GM12865 (cell line): ENCODE measurements at regions not wholly inside any gene's neighbourhood (a gene's known extent, or its start where the extent isn't known, plus 50 kb on each side); places are given as distances from the start of the nearest gene placed in this dataset.

Experiments used
- DNase-seq: peaks from one replicate; pipeline ENCODE4 v3.0.0; 2010; ENCODE audit warnings: low read depth
- H3K4me3 ChIP-seq: 2 replicates; pipeline ENCODE4 v1.5.1; 2011; ENCODE audit warnings: mild to moderate bottlenecking, low read depth, low read length, control low read depth
- TF ChIP-seq, protein P1 (sequence below): IDR thresholded peaks from 2 replicates; pipeline ENCODE4 v1.5.1; 2011; ENCODE audit warnings: low read length, control low read depth, low read depth, inconsistent platforms; ENCODE audit not compliant: insufficient read depth; ENCODE audit errors: missing control alignments

DNA sequence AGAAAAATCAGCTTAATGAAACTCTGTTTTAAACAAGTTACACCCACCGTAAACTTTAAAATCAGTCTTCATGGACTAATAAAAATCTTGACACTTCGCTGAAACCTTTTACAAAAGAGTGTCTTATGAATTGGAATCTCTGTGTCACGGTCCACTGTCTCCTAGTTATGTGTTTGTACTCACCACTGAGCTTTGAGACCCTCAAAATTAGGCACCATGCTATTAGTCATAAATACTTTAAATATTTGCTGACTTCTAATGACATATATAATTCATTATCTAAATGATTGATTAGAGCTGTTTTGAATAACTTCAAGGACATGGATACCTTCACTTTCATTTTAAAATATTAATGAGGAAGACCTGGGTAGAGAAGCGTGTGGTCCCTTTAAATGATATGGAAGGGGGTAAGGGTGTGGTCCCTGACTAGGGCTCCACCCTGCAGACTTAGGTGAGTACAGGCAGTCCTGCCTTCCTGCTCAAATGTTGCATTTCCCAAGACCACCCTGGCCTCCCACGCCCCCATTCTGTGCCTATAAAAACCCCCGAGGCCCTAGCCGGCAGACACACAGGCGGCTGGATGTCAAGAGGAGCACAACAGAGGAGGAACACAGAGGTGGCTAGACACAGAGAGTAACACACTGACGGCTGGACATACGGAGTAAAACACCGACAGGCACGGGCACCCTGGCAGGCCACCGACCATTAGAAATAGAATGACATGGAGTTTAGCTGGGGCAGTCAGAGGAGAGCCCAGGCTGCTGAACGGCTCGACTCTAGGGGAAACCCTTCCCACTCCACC is 179.0 kb upstream of the CDH9 start:
- TF ChIP-seq, protein P1, sequence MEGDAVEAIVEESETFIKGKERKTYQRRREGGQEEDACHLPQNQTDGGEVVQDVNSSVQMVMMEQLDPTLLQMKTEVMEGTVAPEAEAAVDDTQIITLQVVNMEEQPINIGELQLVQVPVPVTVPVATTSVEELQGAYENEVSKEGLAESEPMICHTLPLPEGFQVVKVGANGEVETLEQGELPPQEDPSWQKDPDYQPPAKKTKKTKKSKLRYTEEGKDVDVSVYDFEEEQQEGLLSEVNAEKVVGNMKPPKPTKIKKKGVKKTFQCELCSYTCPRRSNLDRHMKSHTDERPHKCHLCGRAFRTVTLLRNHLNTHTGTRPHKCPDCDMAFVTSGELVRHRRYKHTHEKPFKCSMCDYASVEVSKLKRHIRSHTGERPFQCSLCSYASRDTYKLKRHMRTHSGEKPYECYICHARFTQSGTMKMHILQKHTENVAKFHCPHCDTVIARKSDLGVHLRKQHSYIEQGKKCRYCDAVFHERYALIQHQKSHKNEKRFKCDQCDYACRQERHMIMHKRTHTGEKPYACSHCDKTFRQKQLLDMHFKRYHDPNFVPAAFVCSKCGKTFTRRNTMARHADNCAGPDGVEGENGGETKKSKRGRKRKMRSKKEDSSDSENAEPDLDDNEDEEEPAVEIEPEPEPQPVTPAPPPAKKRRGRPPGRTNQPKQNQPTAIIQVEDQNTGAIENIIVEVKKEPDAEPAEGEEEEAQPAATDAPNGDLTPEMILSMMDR = no peak
- no peak for DNase-seq
- no peak overlapping the region for H3K4me3 ChIP-seq

DNA sequence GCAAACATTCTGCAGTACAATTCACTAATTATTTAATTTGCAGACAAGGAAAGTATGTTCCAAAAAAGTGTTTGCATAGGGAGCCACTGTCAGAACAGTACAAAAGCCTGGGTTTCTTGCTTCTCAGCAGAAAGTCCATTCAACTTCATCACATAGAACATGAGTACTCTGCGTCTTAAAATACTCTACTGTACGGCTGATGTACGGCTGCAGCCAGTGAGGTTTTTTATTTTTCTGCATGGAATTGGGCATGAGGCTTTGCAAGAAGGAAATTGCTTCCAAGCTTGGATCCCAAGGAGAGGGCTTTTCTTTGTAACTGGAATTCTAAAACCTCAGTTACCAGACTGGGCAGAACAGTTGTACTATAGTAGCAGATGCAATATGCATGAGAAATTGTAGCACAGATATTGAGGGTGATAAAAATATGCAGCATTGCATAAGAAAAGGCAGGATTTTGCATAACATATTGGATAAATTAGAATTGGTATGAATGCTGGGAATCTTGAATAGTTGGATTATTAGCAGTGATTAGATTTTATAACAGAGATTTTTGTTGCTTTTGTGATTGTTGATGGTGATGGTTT is 178.1 kb upstream of the CDH9 start:
- no peak for DNase-seq
- no peak overlapping the region for H3K4me3 ChIP-seq
- TF ChIP-seq, protein P1 = no peak

DNA sequence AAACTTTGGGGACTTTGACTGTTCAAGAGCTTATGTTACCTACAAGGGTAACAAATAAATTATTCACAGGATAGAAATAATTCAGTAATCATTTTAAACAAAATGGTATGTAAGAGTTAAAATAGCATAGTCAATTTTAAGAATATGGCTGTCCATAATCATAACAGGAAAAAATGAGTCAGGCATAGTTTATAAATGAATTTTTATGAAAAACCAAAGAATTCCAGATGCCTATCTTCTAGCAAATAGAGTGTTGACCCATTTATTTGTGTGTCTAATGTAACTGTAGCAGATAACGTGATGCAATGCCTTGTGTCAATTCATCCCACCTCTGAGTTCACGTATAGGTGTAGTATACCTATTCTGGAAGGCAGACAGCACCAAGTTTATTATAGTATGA is 169.7 kb upstream of the CDH9 start:
- H3K4me3 ChIP-seq = no peak overlapping the region
- DNase-seq = no peak

DNA sequence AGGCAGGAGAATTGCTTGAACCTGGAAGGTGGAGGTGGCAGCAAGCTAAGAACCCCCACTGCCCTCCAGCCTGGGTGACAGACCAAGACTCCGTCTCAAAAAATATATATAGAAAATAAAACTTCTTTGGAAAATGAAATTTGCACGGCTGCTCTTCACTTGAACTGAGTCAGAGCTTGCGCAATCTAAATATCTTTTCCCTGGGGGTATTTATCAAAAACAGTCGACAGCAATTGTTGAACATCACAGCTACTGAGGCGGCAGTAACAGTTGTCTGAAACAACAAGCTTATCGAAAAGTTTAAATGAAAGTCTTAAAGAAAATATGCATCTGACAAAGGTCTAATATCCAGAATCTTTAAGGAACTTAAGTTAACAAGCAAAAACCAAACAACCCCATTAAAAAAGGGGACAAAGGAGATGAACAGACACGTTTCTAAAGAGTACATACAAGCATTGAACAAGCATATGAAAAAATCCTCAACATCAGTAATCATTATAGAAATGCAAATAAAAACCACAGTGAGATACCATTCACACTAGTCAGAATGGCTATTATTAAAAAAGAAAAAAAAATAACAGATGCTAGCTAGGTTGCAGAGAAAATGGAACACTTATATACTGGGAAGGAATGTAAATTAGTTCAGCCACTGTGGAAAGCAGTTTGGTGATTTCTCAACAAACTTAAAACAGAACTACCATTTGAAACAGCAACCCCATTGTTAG is 153.6 kb upstream of the CDH9 start:
- no peak for DNase-seq
- H3K4me3 ChIP-seq = no peak overlapping the region

More for the DNA sequence above, 169.7 kb upstream of the CDH9 start:
- TF ChIP-seq, protein P1 = no peak

DNA sequence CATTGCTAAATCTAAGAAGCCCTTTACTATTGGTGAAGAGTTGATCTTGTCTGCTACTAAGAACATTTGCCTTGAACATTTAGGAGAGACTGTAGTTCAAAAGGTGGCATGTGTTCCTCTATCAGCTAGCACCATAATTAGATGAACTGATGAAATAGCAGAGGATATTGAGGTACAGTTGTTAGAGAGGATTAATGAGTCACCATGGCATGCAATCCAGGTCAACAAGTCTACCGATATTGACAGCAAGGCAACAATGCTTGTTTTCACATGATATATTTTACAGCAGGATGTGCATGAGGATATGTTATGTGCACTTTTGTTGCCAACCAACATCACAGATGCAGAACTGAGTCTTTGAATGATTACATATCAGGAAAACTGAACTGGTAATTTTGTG is 134.3 kb upstream of the CDH9 start:
- TF ChIP-seq, protein P1 = no peak
- DNase-seq = no peak
- H3K4me3 ChIP-seq = no peak overlapping the region

More for the DNA sequence above, 153.6 kb upstream of the CDH9 start:
- TF ChIP-seq, protein P1 = no peak

DNA sequence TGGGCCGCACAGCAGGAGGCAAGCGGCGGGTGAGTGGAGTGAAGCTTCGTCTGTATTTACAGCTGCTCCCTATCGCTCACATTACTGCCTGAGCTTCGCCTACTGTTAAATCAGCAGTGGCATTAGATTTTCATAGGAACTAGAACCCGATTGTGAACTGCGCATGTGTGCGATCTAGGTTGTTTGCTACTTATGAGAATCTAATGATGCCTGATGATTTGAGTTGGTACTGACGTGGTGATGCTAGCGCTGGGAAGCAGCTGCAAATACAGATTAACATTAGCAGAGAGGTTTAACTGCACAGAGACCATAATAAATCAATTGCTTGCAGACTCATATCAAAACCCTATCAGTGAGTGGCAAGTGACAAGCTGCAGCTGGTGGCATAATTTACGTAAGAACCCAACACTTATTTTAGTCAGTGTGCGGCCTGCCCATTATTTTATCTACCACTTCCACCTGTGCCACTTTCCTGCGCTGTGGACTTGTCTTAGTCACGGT is 133.4 kb upstream of the CDH9 start:
- no peak for DNase-seq
- TF ChIP-seq, protein P1 = no peak

More for the DNA sequence above, 133.4 kb upstream of the CDH9 start:
- no peak overlapping the region for H3K4me3 ChIP-seq
